IMR-90 (cell line): ENCODE measurements at regions not wholly inside any gene's neighbourhood (a gene's known extent, or its start where the extent isn't known, plus 50 kb on each side); places are given as distances from the start of the nearest gene placed in this dataset.

Experiments used
- CEBPB ChIP-seq: IDR thresholded peaks from 2 replicates; pipeline ENCODE4 v1.6.1; 2012; ENCODE audit warnings: low read depth, low read length, improper control_type of control experiment
- MAZ ChIP-seq: IDR thresholded peaks from 2 replicates; pipeline ENCODE4 v1.6.1; 2012; ENCODE audit warnings: low read depth, mild to moderate bottlenecking, low read length, improper control_type of control experiment, moderate library complexity, borderline replicate concordance
- POLR2A ChIP-seq: IDR thresholded peaks from 2 replicates; pipeline ENCODE4 v1.6.1; 2012; ENCODE audit warnings: mild to moderate bottlenecking, low read depth, low read length
- RAD21 ChIP-seq: IDR thresholded peaks from 2 replicates; pipeline ENCODE4 v1.6.1; 2012; ENCODE audit warnings: low read length, improper control_type of control experiment
- RCOR1 ChIP-seq: IDR thresholded peaks from 2 replicates; pipeline ENCODE4 v1.6.1; 2012; ENCODE audit warnings: mild to moderate bottlenecking, low read length, improper control_type of control experiment; ENCODE audit not compliant: insufficient replicate concordance
- TF ChIP-seq, protein P1 (sequence below): conservative IDR thresholded peaks from 2 replicates; pipeline ENCODE4 v1.5.1; 2012; ENCODE audit warnings: mild to moderate bottlenecking, low read depth, low read length, improper control_type of control experiment

DNA sequence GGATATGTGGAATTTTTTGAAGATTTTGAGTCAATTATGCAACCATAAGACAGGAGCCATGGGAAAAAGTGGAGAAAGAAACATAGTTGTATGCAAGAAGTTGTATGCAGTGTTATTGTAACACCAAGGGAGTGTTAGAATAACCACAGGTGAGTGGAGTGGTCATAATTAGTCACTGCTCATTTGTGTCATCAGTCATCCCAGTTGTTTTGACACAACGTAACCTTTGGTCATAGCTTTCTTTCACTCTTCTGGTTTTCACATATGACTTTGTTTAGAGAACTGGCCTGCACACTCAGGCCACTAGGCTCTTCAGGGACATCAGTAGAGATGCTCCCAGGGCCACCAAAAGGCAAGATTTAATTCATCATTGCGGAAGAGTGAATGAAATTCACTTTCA is 158.7 kb upstream of the HMHB1 start:
- TF ChIP-seq, protein P1, sequence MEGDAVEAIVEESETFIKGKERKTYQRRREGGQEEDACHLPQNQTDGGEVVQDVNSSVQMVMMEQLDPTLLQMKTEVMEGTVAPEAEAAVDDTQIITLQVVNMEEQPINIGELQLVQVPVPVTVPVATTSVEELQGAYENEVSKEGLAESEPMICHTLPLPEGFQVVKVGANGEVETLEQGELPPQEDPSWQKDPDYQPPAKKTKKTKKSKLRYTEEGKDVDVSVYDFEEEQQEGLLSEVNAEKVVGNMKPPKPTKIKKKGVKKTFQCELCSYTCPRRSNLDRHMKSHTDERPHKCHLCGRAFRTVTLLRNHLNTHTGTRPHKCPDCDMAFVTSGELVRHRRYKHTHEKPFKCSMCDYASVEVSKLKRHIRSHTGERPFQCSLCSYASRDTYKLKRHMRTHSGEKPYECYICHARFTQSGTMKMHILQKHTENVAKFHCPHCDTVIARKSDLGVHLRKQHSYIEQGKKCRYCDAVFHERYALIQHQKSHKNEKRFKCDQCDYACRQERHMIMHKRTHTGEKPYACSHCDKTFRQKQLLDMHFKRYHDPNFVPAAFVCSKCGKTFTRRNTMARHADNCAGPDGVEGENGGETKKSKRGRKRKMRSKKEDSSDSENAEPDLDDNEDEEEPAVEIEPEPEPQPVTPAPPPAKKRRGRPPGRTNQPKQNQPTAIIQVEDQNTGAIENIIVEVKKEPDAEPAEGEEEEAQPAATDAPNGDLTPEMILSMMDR, result no peak
- TF ChIP-seq CEBPB (no peak), POLR2A (no peak), MAZ (no peak), RAD21 (no peak), RCOR1 (no peak)
